Activated CD8-positive, alpha-beta T cell treated with anti-CD3 and anti-CD28 coated beads for 36 hours (primary cell): ENCODE measurements at regions not wholly inside any gene's neighbourhood (a gene's known extent, or its start where the extent isn't known, plus 50 kb on each side); places are given as distances from the start of the nearest gene placed in this dataset.

Source experiments
- ATAC-seq: fragments of 200-7000 bp; cut with Tn5 transposase; one replicate; pipeline ENCODE4 v1.10.0; 2021; ENCODE audit warnings: mild to moderate bottlenecking, moderate library complexity
- CTCF ChIA-PET: fragments of 350-600 bp; sonication (Branson Sonifier 250); formaldehyde crosslinking; loops from one replicate; lab custom pipeline; 2021; ENCODE audit warnings: antibody characterized with exemption; lab: Charles Lee
- POLR2A ChIA-PET: fragments of 350-600 bp; sonication (Branson Sonifier 250); formaldehyde crosslinking; loops from one replicate; lab custom pipeline; 2021; ENCODE audit warnings: antibody characterized with exemption; lab: Charles Lee
- DNase-seq: peaks from one replicate; pipeline ENCODE4 v3.0.0-alpha.2; 2020
- H3K27ac Mint-ChIP-seq: one replicate; pipeline ENCODE4 v1.8.0; 2021; ENCODE audit warnings: mild to moderate bottlenecking, mixed read lengths
- H3K27me3 Mint-ChIP-seq: one replicate; pipeline ENCODE4 v1.8.0; 2021; ENCODE audit warnings: mixed read lengths
- H3K36me3 Mint-ChIP-seq: one replicate; pipeline ENCODE4 v1.8.0; 2021; ENCODE audit warnings: low read depth, mixed read lengths
- H3K4me1 Mint-ChIP-seq: one replicate; pipeline ENCODE4 v1.8.0; 2021; ENCODE audit warnings: low read depth, mixed read lengths
- H3K4me3 Mint-ChIP-seq: one replicate; pipeline ENCODE4 v1.8.0; 2021; ENCODE audit warnings: mild to moderate bottlenecking, moderate library complexity, mixed read lengths
- H3K9me3 Mint-ChIP-seq: one replicate; pipeline ENCODE4 v1.8.0; 2021; ENCODE audit warnings: mixed read lengths
- intact Hi-C: fragments of 100-400 bp; cut with micrococcal nuclease; formaldehyde crosslinking; loops from one replicate; pipeline ENCODE4 v1.10.0; 2022
- TF ChIP-seq, protein P1 (sequence below): fragments of 200-600 bp; IDR thresholded peaks from one replicate; pipeline ENCODE4 v1.8.0; 2022; ENCODE audit warnings: antibody characterized with exemption, mild to moderate bottlenecking

DNA sequence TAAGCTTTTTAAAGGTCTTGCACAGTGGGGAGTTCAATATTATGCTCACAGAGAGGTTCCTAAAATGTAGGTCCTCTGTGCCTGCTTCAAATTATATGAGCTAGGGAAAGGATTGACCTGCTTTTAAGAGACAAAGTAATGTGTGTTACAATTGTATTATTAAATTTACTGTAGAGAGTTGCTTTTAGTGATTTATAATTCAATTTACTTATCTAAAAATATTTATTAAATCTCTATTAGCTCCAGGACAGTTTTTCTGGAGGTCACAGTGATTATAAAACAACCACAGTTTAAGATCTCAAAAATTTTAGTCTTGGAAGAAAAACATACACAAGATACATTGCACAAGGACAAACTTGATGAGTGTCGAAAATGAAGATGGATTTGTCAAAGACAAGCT is 665.7 kb upstream of the ARPP21 start:
- no peak for DNase-seq
- H3K9me3 Mint-ChIP-seq: peaks cover 5% of the 10 kb centered on the region
- ChIA-PET POLR2A (no interaction called here), CTCF (no interaction called here)
- intact Hi-C loops: no loop called here
- peaks cover 2% of the 10 kb centered on the region for H3K27me3 Mint-ChIP-seq
- TF ChIP-seq, protein P1, sequence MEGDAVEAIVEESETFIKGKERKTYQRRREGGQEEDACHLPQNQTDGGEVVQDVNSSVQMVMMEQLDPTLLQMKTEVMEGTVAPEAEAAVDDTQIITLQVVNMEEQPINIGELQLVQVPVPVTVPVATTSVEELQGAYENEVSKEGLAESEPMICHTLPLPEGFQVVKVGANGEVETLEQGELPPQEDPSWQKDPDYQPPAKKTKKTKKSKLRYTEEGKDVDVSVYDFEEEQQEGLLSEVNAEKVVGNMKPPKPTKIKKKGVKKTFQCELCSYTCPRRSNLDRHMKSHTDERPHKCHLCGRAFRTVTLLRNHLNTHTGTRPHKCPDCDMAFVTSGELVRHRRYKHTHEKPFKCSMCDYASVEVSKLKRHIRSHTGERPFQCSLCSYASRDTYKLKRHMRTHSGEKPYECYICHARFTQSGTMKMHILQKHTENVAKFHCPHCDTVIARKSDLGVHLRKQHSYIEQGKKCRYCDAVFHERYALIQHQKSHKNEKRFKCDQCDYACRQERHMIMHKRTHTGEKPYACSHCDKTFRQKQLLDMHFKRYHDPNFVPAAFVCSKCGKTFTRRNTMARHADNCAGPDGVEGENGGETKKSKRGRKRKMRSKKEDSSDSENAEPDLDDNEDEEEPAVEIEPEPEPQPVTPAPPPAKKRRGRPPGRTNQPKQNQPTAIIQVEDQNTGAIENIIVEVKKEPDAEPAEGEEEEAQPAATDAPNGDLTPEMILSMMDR: no peak
- H3K27ac Mint-ChIP-seq: no peak overlapping the region
- ATAC-seq: no peak
- H3K4me1 Mint-ChIP-seq: no peaks in the 10 kb centered on the region
- H3K4me3 Mint-ChIP-seq: no peak overlapping the region
- H3K36me3 Mint-ChIP-seq: no peaks in the 10 kb centered on the region

DNA sequence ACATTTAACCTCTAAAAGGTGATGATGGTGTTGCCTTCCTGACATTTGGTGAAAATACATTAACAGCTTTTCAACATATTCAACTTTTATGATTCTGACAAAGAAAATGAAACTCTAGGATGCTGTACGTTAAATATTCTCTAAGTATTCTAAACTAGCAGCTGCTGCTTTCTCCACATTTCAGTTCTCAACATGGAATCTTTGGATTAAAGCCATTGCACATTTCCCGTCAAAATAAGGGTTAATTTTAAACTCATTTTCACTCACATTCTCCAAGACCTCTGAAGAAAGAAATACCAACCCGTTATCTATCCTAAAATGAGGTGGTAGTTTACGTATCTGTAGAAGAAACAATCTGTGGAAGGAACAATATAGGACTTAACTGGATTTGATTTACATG is 655.7 kb upstream of the ARPP21 start:
- H3K4me1 Mint-ChIP-seq: no peaks in the 10 kb centered on the region
- ChIA-PET POLR2A (no interaction called here), CTCF (no interaction called here)
- H3K27me3 Mint-ChIP-seq: no peaks in the 10 kb centered on the region
- H3K27ac Mint-ChIP-seq: no peak overlapping the region
- DNase-seq: no peak
- TF ChIP-seq, protein P1: no peak
- peaks cover 1% of the 10 kb centered on the region for H3K9me3 Mint-ChIP-seq
- ATAC-seq: no peak
- H3K4me3 Mint-ChIP-seq: no peak overlapping the region
- intact Hi-C loops: no loop called here
- no peaks in the 10 kb centered on the region for H3K36me3 Mint-ChIP-seq

DNA sequence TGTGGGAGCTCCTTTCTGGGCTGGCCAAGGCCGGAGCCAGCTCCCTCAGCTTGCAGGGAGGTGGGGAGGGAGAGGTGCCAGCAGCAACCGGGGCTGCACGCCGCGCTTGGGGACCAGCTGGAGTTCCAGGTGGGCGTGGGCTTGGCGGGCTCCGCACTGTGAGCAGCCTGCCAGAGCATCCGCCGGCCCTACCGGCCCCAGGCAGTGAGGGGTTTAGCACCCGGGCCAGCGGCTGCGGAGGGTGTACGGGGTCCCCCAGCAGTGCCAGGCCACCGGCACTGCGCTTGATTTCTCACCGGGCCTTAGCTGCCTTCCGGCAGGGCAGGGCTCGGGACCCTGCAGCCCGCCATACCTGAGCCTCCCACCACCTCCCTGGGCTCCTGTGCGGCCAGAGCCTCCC is 651.0 kb upstream of the ARPP21 start:
- CTCF ChIA-PET: no interaction called here
- no peak for DNase-seq
- Mint-ChIP-seq H3K27me3 (no peaks in the 10 kb centered on the region), H3K27ac (no peak overlapping the region), H3K4me3 (no peak overlapping the region), H3K9me3 (peaks cover 1% of the 10 kb centered on the region), H3K36me3 (no peaks in the 10 kb centered on the region), H3K4me1 (no peaks in the 10 kb centered on the region)
- intact Hi-C loops: no loop called here
- TF ChIP-seq, protein P1: no peak
- no peak for ATAC-seq
- POLR2A ChIA-PET: no interaction called here

DNA sequence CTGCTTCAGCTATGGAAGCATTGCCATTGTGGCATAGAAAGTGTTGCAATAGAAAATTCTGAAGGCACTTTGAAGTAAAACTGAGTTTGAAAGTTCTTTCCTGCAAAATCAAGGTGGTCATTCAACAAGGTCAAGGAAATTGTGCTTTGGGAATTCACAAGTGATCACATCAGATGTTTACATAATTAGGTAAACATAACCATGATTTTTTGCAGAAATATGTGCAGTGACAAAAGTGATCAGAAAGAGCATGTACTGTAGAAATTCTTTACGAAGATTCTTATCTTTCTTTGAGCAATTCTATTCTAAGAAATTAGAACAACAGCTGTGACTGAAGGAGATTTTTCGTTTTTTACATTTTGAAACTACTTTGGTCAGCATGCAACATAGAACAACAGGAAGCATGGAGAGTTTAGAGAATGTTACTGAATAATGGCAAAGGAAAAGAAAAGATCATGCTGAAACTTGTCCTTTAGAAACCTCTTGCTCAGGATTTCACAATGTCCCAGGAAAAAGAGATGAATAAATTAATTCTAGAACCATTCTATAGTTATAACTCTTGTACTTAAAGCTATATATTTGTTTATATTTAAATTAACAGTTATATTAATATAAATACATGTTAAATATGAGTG is 643.4 kb upstream of the ARPP21 start:
- Mint-ChIP-seq H3K27me3 (no peaks in the 10 kb centered on the region), H3K36me3 (no peaks in the 10 kb centered on the region), H3K4me3 (no peak overlapping the region), H3K9me3 (no peaks in the 10 kb centered on the region), H3K4me1 (no peaks in the 10 kb centered on the region), H3K27ac (no peak overlapping the region)
- ChIA-PET CTCF (no interaction called here), POLR2A (no interaction called here)
- ATAC-seq (no peak), DNase-seq (no peak)
- TF ChIP-seq, protein P1: no peak
- intact Hi-C loops: no loop called here

DNA sequence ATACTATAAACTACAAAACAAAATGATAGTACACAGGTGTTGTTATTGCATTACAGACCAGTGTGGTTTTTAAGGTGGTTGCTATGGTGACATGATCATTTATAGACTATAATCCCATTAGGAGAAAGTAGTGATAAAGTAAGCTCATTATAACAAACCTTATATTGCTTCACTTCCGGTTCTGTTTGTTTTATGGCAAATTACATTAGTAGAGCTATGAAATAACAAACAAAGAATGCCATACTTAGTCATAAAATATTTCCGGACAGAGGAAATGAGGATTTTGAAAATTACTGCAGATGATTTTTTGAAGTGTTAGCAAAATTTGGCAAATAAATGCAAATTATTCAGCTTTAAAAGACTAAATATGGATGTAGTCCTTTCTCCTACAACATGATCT is 640.4 kb upstream of the ARPP21 start:
- TF ChIP-seq, protein P1: no peak
- Mint-ChIP-seq H3K9me3 (no peaks in the 10 kb centered on the region), H3K4me3 (no peak overlapping the region), H3K27me3 (no peaks in the 10 kb centered on the region), H3K4me1 (no peaks in the 10 kb centered on the region), H3K36me3 (no peaks in the 10 kb centered on the region), H3K27ac (no peak overlapping the region)
- ChIA-PET POLR2A (interaction anchor here (0.6 kb wide), 1 partner anchor 12 kb away, joined by 3 read pairs; no protein-coding TSS in a partner anchor), CTCF (no interaction called here)
- ATAC-seq: no peak
- intact Hi-C loops: no loop called here
- no peak for DNase-seq
